GM06990 (cell line): ENCODE measurements at regions not wholly inside any gene's neighbourhood (a gene's known extent, or its start where the extent isn't known, plus 50 kb on each side); places are given as distances from the start of the nearest gene placed in this dataset.
A peak's percentile ranks its signal among the peaks of the same experiment; 100 is the strongest.

Experiments
- DNase-seq: peaks from one replicate; pipeline ENCODE4 v3.0.0-alpha.2; 2011; ENCODE audit not compliant: insufficient read length; ENCODE audit errors: extremely low read depth
- H3K27me3 ChIP-seq: replicated peaks from 2 replicates; pipeline ENCODE4 v1.6.0; 2011; ENCODE audit warnings: low read length; ENCODE audit not compliant: control insufficient read depth, insufficient read depth
- H3K36me3 ChIP-seq: 2 replicates; pipeline ENCODE4 v1.5.1; 2011; ENCODE audit warnings: low read length; ENCODE audit not compliant: control insufficient read depth, insufficient read depth
- H3K4me3 ChIP-seq: replicated peaks from 2 replicates; pipeline ENCODE4 v1.5.1; 2011; ENCODE audit warnings: low read depth, mild to moderate bottlenecking, control low read depth, low read length
- TF ChIP-seq, protein P1 (sequence below): IDR thresholded peaks from 2 replicates; pipeline ENCODE4 v1.5.1; 2011; ENCODE audit warnings: low read length, control low read depth, mild to moderate bottlenecking, inconsistent platforms; ENCODE audit not compliant: insufficient read depth, poor library complexity, severe bottlenecking

DNA sequence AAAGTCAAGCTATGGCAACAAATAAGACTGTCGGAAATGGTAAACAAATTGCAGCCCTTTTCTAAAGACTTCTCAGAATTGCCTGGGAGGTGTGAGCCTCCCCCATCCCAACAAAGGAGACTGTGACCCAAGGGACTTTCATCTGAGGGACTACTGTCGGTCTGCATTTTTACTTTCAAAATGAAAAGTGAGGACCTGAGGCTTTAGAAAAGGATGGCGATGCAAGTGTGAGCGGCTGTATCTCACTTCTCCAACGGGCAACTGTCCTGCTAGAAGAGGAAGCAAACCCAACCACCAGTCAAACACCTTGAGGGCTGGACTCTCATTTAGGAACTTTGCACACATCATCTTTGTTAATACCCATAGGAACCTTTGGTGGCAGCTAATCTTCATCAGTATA, 62.6 kb upstream of the CLNK start:
- Histone ChIP-seq H3K27me3 (no peaks in the 10 kb centered on the region), H3K4me3 (no peak overlapping the region), H3K36me3 (no peaks in the 10 kb centered on the region)
- DNase-seq, result peak; percentile 41
- TF ChIP-seq, protein P1, sequence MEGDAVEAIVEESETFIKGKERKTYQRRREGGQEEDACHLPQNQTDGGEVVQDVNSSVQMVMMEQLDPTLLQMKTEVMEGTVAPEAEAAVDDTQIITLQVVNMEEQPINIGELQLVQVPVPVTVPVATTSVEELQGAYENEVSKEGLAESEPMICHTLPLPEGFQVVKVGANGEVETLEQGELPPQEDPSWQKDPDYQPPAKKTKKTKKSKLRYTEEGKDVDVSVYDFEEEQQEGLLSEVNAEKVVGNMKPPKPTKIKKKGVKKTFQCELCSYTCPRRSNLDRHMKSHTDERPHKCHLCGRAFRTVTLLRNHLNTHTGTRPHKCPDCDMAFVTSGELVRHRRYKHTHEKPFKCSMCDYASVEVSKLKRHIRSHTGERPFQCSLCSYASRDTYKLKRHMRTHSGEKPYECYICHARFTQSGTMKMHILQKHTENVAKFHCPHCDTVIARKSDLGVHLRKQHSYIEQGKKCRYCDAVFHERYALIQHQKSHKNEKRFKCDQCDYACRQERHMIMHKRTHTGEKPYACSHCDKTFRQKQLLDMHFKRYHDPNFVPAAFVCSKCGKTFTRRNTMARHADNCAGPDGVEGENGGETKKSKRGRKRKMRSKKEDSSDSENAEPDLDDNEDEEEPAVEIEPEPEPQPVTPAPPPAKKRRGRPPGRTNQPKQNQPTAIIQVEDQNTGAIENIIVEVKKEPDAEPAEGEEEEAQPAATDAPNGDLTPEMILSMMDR, result no peak

DNA sequence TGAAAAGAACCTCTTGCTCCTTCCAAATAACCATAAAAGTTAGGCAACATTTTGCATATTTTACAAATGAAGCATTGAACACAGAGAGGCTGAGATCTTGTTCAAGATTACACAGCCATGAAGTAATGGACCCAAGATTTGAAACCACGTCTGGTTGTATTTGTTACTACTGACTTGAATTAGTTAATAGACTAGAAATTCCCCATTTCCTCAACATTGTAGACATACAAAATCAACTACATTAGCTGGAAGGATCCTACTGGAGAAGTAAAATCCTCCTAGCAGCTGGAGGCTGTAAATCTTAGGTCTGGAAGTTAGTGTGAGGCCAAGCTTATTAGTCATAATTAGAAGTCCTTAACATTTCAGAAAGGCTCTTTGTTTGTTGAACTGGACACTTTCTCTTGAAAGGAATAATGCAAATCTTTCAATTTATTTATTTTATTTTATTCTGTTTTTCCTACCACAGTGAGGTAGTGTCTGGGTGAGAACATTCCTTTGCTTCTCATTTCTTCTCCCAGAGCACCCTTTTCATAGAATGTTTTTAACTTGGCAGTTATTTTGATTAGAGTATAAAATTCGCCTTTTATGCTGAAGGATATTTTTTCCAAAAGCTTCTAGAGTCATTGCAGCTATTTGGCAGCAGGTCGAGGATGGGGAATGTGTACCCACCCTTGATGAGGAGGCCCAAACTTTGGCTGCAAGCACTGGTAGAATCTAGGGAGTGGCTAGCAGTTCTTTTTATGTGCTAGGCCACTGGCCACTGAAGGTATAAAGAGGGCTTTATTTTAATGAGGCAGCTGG, 62.0 kb upstream of the CLNK start:
- no peak for DNase-seq
- TF ChIP-seq, protein P1, result no peak
- no peaks in the 10 kb centered on the region for H3K36me3 ChIP-seq
- H3K27me3 ChIP-seq, result no peaks in the 10 kb centered on the region
- no peak overlapping the region for H3K4me3 ChIP-seq

DNA sequence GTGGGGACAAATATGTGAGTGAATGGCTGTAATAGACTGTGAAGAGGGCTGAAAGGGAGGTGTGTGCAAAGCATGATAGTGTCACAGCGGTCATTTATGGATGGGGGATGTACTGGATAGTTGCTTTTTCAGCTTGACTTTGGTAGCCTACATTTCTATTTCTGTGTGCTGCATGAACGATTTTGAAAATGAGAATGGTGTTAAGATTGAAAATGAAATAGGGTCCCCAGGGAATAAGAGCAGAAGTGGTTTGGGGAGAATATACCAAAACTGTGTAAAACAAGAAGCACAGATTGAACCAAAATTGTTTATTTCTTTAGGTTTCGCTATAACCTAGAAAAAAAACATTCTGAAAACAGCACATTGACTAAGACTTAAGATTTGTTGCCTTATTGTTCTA, 58.8 kb upstream of the CLNK start:
- DNase-seq, result peak; percentile 48

DNA sequence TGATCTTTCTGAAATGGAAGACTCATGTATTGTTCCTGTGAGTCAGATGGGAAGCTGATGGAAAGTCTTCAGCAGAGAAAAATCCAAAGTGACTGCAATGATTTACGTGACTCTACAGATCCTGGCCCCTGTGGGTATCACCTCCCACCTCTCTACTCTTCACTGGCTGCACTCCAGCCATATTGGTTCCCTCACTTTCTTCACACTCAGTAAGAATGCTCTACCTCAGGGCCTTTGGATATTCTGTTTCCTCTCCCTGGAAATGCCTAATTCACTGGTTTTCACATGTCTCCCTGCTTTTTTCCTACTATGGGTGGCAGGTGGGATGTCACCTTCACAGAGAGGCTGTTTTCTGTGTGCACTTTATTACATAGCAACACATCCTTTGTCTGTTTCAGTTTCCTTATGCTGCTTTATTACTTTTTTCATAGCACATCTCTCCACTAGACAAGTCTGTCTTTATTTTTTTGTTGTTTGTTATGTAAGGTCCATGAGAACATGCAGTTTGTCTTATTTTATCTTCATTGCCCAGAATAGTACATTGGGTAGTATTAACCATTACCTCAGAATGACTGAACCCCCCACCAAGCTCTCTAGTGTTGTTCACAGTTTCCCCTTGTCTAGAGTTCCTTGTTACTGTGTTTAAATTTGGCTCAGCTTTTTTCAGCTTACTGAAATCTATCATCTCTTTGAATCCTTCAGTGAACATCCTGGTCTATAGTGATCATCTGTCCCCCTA, 57.6 kb upstream of the CLNK start:
- H3K27me3 ChIP-seq, result no peaks in the 10 kb centered on the region
- no peak overlapping the region for H3K4me3 ChIP-seq
- DNase-seq, result no peak
- H3K36me3 ChIP-seq, result no peaks in the 10 kb centered on the region
- TF ChIP-seq, protein P1, result no peak

More for the DNA sequence above, 58.8 kb upstream of the CLNK start:
- TF ChIP-seq, protein P1, result no peak
- Histone ChIP-seq H3K27me3 (no peaks in the 10 kb centered on the region), H3K36me3 (no peaks in the 10 kb centered on the region), H3K4me3 (no peak overlapping the region)

DNA sequence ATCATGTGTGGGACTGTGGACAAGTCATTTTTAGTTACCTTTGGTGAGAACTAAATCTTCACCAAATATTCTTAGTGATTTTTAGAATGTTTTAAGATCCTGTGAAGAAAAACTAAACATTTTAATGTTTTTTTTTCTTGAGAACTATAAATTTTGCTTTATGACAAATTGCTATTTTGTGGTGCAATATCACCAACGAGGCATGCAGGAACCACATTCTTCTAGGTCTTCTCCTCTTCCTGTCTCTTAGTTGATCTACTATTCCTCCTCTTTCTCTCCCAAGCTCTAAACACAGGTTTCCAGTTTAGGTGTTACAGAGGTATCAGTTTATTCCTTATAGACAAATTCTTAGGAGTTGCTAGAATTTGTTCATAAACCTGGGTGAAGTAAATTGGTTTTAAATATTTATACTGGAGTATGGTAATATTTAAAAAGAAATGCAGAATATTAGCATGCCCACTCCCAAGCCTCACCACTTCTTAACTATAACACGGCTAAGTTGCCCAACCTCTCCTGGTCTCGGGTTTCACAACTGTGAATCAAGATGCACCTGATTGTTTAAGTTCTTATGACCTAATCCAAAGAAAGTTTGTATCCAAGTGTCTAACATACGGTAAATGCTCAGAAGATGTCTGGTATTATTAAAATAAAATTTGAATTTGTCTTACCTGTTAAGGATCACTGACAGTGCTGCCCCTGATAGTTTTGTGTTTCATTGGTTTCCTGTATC, 56.5 kb upstream of the CLNK start:
- H3K36me3 ChIP-seq, result no peaks in the 10 kb centered on the region
- H3K27me3 ChIP-seq, result no peaks in the 10 kb centered on the region
- TF ChIP-seq, protein P1, result no peak
- H3K4me3 ChIP-seq, result no peak overlapping the region
- no peak for DNase-seq
